Fibroblast of peridontal ligament (primary cell): ENCODE measurements at regions not wholly inside any gene's neighbourhood (a gene's known extent, or its start where the extent isn't known, plus 50 kb on each side); places are given as distances from the start of the nearest gene placed in this dataset.
A peak's percentile ranks its signal among the peaks of the same experiment; 100 is the strongest.

Source experiments
- DNase-seq: peaks from one replicate; pipeline ENCODE4 v3.0.0-alpha.2; 2010; ENCODE audit errors: extremely low read depth

DNA sequence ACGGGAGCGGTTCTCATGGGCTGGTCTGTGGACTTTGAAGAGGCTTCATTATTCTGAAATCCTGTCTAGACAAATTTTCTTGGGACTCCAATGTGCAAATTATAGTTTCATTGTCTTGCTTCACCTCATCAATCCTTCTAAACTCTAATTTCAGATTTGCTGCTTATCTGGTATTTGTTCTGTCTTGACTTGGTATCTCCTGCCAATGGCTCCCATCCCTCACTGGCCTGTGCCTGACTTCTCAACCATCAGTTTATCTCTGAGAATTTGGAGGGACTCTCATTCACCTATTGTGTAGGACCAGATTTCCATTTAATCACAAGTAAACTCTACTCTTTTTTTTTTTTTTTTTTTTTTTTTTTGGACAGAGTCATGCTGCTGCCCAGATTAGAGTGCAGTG, 960.2 kb upstream of the NR2F2 start:
- DNase-seq = no peak

DNA sequence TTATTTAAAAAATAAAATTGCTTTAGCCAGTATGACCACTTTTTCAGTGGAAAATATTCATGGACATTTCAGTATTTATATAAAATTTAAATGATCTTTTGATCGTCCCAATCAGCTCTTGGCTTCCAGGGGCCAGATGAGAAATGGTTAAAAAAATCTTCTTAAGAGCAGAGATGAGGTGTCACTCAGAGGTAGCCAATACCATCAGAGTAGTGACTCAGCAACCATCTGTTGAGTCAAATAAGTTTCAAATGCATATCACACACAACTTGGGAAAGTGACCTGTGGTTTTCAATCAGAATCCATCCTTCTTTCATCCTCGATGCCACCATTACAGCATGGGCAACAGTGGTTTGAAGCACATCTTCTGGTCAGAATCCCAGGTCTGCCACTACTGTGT, 958.8 kb upstream of the NR2F2 start:
- DNase-seq = peak; percentile 20

DNA sequence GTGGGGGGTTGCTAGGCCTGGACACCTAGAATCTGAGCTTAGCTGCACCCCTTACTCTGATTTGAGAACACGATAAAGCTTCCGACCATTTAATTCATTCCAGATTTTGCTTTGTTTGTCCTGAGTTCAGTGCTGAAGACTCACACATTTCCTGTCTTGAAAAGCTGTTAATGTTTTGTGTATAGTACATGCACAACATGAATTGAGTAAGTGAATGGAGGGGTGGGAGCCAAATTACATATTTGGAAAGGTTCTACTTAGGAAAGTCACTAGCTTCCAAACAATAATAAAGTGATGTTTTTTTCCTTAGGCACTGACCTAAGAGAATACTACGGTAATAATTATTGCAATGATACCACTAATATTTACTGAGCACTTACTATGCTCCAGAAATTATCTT, 955.2 kb upstream of the NR2F2 start:
- DNase-seq = no peak

DNA sequence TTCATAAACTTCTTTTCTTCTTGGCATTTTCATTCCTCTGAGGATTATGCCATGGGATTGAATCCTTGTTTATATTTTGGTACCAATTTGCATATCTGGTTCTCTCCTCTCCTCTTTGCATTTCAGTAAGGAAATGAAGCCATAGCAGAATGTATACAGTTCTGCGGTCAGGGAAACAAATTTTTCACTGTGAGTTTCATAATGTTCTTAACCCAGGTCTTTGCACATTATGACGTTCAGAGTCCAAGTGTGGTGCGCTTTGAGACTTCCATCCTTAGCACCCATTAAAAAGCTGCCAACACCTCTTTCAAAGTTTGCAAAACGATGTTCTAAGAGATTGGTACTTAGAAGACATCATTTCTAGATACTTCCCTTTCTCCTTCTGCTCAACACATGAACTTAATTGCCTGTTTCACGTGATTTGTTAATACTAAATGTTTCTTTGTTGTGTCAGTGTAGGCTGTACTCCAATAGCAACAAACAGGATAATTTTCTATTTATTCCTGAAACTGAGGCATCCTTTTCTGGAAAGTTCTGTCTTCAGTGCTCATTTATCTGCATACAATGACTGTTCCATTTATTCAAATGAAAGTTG, 953.1 kb upstream of the NR2F2 start:
- no peak for DNase-seq

DNA sequence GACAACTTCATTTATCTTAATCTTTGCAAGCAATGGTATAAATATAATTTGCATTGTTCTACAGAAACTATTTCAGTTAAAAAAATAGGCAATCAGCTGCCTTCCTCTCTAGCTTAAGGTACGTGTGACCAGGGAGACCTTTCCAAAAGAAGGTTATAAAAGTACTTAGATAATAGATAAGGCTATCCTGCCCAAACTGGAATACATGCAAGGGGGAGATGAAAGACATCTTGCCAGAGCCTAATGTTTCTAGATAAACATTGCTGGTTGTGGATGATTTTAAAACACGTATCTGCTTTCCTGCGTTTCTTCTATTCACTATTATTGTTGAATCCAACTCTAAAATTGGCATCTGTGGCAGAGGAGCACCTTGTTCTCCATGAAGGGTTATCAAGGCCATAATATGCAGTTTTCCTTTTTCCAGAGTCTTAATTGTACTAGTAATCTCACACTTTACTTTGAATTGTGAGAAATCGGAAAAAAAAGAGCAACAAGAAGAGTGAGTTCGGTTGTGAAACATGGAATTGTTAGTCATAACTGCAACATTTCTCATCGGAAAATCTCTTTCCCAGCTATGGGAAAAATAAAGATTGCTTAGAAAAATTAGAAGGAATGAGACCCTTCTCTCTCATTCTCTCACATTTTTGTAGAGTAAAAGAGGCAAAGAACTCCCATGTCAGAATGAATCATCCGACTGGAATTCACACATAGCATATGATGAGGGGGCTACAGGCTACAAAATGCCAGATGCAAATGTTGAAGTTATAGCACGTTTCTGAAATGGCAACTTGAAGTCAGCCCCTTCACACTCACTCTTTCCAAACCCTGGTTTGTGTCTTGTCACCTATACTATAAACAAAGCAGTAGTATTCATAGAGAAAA, 936.1 kb upstream of the NR2F2 start:
- peak; percentile 68 for DNase-seq

DNA sequence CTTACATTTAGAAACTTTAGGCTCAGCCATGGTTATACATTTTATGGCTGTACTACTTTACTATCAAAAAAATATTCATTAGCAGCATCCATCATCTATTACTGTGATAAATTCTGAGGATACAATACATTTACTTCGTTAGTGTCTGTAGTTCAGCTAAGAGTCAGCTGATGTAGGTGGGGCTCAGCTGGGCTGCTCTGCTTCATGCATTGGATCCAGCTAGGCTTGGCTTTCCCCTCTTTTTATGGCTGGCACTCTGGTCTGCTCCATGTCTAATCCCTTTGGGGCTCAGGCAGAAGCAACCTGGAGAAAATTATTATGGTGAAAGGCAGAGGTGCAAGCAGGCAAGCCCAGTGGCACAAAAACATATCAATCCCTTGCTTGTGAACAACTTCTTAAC, 930.1 kb upstream of the NR2F2 start:
- no peak for DNase-seq

DNA sequence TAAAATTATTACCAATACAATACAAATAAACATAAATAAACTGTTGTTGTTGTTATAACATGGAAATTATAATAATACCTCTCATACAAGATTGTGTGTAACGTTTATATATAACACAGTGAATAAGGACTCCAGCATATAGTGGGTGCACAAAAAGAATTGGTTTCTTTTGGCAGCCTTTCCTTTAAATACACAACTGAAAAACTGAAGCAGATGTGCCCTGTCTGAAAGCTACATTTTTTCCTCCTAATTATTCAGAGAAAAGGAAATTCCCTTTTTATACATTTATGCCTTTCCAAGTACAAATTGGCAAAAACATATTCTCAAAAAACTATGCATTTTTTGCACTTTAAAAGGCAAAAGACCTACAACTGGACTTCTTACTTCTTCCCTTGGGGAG, 928.9 kb upstream of the NR2F2 start:
- DNase-seq = peak; percentile 75

DNA sequence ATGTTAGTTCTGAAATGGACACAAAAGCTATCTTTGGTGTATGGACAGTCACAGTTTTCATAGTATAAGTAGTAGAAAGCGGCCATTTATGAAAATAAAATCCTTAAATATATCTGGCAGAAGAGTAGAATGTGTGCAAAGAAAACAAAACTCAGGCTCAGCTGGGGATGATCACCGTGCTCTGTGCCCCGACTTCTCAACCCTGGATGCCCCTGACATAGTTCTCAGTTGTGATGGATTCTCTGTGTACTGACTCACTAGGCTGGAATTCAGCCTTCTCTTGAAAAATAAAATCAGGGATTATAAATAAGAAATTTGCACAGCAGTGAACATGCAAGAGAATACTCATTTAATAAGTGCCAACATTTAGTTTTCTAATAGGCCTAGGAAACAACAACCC, 925.1 kb upstream of the NR2F2 start:
- DNase-seq = peak; percentile 45

DNA sequence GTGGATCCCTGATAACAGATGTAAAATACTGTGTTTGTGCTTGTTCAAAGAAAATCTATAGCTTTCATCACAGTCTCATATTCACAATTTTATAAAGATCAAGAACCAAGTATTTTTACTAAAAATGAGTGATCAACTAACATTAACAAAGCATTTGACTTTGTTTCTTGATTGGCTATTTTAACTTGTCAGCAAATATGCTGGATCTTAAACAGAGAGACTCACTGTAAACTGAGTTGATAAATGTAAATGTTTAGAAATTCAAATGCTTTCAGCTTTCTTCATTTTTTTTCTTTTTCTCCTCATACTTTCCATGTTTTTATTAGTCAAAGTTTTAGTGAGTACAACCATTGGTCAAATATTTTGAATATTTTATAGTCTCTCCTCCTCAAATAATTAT, 923.0 kb upstream of the NR2F2 start:
- DNase-seq = no peak

DNA sequence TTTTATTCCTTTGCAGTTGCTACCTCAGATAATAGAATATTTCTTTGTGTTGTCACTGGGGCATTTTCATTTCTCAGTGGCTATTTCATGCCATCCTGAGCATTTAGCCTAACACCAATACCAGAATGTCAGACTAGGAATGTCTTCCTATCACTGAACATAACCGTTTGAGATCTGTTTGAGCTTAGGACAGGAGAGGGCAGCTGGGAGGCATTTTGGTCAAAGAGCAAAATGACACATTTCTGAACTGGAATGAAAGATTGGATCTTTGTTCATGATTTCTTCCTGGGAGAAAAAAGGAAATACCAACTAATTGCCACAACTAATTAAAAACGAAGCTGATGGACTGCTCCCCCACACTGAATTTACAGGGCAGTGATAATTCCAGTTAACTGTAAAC, 921.3 kb upstream of the NR2F2 start:
- no peak for DNase-seq

DNA sequence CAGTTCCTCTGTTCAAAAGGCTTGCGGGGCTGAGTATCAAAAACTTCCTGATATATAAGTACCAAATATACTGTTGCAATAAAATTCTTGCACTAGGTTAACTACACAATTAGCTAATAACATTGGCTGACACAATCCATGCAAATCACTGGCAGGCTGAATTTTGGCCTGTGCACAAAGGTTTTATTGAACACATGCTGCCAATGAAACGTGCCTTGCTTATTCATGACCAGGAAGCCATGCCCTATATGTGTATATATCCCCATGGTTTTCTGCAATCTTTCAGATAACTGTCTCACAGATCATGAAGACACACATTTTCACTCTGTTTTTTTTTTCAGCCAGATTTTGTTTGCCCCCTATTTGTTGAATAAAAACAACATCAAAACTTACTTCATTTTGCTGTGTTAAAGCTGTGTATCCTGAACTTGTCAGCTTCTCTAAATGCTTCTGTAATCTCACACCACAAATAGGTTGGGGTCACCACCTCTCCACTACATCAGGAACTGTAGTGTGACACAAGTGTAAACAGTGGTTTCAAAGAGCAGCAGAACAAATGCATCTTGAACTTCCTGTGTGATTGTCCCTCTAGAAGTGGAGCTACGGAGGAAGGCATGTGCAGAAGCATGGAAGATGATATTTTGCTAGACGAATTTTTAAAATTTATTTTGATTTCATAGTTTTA, 920.7 kb upstream of the NR2F2 start:
- no peak for DNase-seq

DNA sequence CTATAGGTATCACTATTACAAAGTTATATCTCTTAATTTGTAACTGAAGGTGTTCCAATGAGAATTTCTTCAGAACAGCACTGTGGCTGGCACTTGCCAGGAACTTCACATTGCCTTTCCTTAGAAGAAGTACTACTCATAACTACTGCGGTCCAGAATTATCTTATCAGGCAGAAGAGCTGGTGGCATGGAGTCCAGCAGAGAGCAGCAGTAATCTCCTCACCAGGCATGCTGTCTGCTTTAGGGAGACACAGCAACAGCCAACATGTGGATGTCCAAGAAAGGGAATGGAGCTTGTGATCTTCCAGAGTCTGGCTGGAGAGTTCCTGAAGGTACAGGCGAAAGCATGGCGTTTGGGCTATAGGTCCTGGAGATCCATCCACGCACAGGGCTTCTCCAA, 919.7 kb upstream of the NR2F2 start:
- DNase-seq = peak; percentile 31

DNA sequence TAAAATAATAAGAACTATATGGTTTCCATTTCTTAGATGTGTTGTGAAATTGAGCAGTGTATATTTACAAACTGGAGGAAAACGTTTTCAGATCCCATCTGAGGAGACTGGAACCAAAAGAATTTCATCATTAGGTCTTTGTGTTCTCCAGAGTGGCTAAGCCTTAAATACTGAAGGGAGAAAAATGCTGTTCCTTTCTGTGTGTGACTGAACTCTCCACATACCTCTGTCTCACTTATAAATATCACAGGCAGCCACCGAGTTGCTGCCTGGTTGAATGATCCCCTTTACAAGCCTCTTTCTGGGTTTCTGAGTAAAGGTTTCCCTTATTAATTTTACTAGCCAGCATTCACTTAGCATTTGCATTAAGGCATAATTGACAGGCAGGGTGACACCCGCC, 913.9 kb upstream of the NR2F2 start:
- DNase-seq = peak; percentile 23

DNA sequence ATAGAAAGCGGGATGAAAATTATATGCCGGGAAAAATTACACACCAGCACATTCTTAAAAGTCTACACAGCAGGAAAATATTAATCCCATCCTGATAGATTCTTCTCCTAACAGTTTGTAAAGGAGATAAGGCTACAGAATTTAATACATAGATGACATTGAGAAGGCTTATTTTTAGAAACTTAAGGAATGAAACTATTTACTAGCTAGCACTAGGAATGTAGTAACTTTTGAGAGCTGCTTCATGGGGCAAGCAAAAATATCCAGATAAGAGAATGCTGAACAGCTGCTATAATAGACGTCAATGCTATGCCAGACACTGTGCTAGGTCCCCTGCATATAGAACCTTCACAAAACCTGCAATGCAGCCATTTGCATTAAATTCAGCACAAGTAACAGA, 912.7 kb upstream of the NR2F2 start:
- no peak for DNase-seq

DNA sequence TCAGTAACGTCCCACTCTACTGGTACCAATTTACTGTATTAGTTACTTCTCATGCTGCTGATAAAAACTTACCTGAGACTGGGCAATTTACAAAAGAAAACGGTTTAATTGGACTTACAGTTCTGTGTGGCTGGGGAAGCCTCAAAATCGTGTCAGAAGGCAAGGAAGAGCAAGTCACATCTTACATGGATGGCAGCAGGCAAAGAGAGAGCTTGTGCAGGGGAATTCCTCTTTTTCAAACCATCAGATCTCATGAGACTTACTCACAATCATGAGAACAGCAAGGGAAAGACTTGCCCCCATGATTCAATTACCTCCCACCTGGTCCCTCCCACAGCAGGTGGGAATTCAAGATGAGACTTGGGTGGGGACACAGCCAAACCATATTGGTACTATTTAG, 908.2 kb upstream of the NR2F2 start:
- no peak for DNase-seq

DNA sequence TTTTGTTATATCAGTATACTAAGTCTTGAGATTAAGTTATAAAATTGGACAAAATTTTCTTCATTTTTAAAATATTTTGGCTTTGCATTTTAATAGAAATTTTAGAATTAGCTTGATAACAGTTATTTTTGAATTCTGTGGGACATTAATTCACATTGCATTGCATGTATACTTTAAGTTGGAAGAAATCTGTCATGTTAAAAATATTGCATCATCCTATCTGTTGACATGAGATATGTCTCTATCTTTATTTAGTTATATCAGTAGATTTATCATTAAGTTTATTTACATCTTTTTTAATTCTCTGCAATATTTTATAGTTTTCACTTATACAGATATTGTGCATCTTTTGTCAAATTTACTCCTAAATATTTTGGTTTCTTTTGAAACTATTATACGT, 904.6 kb upstream of the NR2F2 start:
- no peak for DNase-seq

DNA sequence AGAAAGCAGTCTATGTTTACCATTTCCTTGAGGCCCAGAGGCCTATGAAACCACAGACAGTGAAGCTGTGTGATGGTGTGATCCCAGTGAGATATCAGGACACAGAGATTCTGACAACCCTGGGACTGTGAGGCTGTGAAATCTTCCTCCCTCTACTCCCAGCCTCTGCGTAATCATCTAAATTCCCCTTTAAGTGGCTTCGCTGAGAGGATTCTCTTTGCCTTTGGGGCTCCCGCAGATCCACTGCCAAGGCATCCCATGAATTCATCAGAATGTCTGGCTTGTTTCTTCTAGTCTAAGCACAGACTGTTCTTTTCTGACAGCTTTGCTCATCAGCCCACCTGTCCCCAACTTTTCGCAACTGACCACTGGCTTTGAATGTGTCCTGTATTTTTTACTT, 901.2 kb upstream of the NR2F2 start:
- DNase-seq = no peak

DNA sequence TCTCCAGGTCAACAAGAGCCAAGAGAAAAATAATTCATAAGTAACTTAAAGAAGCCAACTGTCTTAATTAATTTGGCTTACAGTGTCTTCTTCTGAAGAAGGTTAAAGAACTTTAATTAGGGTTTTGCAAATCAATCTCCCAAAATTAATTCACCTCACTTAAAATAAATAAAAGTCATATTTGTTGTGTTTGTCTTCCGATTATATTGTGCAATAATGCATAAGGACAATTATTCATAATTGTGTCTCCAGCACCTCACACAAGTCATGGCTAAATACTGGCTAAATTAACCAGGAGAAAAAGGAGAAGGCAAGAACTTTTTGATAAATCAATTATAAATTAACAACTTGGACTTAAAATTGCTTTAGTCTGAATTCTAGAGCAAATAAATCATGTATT, 899.0 kb upstream of the NR2F2 start:
- no peak for DNase-seq

DNA sequence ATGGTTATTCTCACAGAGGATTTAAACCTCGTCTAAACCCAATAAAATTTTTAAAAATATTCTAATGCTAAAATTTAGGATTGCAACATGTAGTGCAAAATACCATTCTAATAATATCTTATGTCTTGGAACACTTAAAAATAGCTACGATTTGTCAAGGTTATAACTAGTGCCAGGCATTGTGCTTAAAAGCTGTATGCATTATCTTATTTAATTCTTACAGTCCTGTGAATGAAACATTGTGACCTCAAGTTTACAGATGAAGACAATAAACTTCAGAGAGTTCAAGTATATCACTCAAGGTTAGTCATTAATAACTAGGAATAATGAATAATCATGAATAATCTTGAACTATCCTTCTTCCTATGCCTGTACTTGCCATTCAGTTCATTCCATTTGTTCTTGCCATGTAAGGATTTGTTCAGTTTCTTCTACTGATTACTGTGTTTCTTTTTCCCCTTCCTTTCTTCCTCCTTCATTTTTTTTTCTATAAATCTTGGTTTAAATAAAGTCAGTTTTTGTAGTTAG, 897.6 kb upstream of the NR2F2 start:
- no peak for DNase-seq

DNA sequence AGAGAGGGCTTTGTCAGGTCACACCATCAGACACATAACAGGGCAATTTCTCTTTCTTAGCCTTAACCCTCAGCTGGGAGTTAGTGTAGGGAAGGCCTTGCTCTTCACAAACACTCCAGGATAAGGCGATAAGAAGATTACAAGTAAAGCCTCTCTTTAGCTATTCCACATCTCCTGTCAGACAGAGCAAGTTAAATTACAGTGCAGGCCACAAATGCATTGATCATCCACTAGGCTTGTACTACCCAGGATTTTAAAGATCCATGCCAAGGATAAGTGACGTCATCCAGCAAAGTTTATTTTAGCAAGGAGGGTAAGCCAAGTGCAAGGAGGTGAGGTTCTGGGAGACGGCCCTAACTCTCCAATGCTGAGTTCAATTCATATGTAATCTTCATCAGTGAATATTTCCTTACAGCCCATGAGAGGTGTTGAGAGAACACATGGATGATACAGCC, 890.6 kb upstream of the NR2F2 start:
- peak; percentile 78 for DNase-seq

DNA sequence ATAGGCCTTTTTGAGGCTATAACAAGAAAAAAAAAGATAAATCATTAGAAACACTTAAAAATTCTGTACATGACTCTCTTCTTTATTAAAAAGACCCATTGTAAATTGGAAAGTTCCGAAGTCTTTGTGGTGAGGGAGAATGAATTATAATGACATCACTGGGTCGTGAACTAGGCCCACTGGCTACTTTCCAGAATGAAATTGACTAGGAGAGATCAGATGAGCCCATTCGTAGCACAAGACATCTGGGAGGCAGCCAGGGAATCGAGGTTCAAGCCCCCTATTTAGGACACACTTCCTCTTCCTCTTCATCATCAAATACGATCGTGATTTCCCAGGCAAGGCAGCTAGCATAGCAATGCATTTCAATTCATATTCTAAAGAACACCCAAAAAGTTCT, 889.8 kb upstream of the NR2F2 start:
- no peak for DNase-seq

DNA sequence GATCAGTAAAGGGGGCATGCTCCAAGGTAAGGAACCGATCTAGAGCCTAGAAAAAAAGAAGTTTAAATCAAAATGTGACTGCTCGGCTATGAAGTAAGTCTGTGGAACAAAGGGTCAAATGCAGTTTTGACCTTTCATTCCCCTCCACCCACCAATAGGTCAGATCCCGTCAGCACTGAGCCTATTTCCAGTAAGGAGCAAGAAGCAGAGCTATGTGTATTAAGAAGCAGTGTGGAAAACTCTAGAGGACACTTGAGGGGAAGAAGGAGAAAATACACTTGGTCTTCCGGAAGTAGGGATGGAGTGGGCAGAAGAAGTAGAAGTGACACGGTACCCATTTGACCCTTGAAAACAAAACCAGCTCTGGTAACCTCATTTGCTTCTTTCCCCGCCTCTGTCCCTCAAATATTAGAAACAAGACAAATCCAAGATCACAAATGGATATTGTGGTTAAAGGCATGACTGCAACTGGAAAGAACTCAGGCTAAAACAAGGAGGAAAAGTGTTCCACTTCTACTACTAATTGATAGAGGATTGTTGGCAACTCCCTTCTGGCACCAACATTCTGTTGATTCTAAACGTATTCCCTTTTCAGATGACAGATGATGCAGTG, 888.3 kb upstream of the NR2F2 start:
- no peak for DNase-seq
